Caki2 (cell line): ENCODE measurements at regions not wholly inside any gene's neighbourhood (a gene's known extent, or its start where the extent isn't known, plus 50 kb on each side); places are given as distances from the start of the nearest gene placed in this dataset.

ENCODE experiments used
- DNase-seq: peaks from one replicate; pipeline ENCODE4 v3.0.0-alpha.2; 2015; ENCODE audit warnings: low read depth
- in situ Hi-C: cut with HindIII; loops from 2 replicates; pipeline ENCODE4 v1.10.0; 2016; ENCODE audit warnings: low sequenced_read_pairs, low pct_unique_long_range_greater_than_20kb, mixed read lengths

- no peak for DNase-seq
- in situ Hi-C loops, result no loop called here
Observed at GRCh38 chr9:19623941-19624340, 164.9 kb downstream of the SLC24A2 start.

DNA sequence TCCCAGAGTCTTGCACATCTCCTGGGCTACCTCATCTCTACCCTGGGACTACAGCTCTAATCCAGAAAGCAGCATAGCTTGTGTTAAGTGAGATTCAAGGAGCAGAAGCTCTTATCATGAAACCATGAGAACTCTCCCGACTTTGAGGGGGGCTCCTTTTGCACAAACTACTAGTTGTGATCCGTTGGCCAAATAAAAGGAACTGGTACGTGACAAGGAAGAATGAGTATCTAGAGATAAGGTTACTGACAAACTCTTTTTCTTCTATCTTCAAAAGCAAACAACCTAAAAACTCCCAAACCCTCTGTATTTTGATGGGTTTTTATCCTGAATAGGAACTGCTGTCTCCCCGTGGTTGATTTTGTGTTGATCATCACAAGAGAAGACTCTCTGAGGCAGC, 168.5 kb downstream of the SLC24A2 start:
- in situ Hi-C loops, result no loop called here
- DNase-seq, result no peak

- no peak for DNase-seq
- in situ Hi-C loops, result no loop called here
Observed at GRCh38 chr9:19619221-19619620, 169.6 kb downstream of the SLC24A2 start.

GRCh38 chr9:19618816-19619215, 170.0 kb downstream of the SLC24A2 start:
- in situ Hi-C loops, result no loop called here
- DNase-seq, result no peak

GRCh38 chr9:19615036-19615624, 173.7 kb downstream of the SLC24A2 start:
- in situ Hi-C loops, result no loop called here
- no peak for DNase-seq

GRCh38 chr9:19614294-19614693, 174.5 kb downstream of the SLC24A2 start:
- DNase-seq, result no peak
- in situ Hi-C loops, result no loop called here

DNA sequence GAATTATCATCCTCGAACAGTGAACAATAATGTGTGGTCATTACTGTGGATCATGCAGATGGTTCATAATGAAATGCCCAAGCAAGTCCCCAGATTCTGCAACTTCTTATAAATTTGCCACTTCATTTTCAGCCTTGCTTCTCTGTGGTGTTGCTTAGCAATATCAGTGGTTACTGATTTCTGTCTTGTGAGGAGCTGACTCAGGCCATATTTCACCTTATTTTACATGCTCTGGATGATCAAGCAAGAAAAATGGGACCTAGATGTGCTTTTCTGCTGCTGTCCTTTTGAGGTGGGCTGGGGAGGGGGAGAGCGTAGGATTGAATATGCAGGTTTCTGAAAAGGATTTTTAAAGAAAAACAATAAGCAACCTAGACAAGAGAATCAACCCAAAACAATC, 188.3 kb downstream of the SLC24A2 start:
- DNase-seq, result no peak
- in situ Hi-C loops, result no loop called here

DNA sequence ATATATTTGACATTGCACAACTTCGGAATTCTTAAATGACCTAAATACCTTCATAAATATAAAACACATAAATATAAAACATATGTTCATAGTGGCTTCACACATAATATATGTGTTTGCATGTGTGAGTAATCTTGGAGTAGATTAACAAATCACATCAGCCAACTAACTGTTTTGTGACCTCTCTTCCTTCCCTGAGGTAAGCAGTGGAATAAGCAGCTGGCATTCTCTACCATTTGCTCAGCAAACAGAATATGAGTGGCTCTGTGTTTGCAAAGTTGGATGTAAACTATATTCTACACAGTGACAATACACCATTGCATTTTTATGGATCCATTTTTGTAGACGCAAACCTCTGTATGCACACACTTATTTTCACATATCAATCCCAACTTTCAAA, 189.9 kb downstream of the ACER2 start:
- in situ Hi-C loops, result no loop called here
- DNase-seq, result no peak

DNA sequence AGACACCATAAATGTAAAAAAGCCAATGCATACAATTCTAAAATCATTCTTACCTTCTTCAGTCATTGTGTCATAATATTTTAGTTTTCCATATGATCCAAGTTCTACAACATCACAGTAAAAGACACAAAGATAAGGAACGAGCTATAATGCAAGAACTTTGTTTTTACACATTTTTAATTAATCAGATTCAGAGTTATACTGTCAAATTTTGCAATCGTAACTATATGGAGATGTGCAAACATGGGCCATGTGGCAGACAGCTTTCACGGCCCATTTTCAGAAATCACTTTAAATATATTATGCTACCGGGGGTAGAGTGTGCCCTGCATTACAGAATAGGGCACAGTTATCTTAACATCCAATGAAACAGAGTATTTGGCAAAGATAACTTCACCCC, 188.4 kb downstream of the ACER2 start:
- DNase-seq, result no peak
- in situ Hi-C loops, result no loop called here

DNA sequence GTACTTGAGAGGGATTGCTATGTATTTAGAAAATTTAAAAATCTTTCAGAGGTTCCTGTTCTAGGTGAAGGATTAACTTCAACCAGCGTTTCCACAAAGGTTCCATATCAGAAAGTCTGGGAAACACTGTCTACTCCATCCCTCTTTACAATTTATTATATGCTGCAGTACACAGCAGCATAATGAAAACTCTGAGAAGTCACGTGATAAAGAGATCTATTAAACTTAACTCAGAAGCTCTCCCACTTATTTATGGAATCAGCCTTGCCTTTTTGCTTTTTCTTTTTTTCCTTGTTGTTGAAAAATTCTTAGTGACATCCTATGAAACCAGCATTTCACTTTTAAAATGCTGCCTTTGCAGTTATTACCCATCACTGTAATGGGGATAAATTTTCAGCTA, 186.2 kb downstream of the ACER2 start:
- no peak for DNase-seq
- in situ Hi-C loops, result no loop called here

DNA sequence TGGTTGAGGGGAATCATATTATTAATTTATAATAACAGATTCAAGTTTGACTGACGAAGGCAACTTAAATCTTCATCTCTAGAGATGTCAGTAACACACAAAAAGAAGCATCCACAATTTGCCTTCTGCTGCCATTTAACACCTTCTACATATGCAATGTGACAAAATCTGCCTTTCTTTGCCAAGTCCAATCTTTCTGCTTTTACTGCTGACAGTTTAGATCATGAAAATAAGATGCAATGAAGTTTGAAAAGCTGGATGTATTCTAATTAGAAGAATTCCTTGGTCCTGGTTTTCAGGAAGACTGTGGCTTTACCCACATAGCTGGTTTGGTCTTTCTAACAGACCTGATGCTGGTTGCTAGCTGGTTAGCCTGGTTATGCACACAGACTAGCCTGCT, 178.9 kb downstream of the ACER2 start:
- no peak for DNase-seq
- in situ Hi-C loops, result no loop called here

DNA sequence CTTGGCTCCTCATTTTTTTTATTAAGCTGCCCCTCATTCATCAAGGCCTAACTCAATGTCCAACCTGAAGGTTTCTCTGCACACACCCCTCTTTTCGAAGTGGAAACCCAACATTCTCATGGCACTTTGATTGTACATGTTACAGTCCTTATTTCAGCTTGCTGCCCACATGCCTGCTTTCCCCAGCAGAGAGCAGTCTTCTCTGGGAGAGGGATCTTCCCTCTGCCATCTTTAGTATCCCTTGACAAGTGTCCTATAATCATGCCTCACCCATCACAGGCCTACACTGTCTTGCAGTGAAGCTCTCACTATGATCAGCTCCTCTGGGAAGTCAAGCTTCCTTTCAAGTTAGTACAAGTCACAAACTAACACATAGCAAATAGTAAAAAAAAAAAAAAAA, 175.1 kb downstream of the ACER2 start:
- in situ Hi-C loops, result no loop called here
- no peak for DNase-seq

- in situ Hi-C loops, result no loop called here
- DNase-seq, result no peak
Observed at GRCh38 chr9:19577411-19577810, 168.6 kb downstream of the ACER2 start.

DNA sequence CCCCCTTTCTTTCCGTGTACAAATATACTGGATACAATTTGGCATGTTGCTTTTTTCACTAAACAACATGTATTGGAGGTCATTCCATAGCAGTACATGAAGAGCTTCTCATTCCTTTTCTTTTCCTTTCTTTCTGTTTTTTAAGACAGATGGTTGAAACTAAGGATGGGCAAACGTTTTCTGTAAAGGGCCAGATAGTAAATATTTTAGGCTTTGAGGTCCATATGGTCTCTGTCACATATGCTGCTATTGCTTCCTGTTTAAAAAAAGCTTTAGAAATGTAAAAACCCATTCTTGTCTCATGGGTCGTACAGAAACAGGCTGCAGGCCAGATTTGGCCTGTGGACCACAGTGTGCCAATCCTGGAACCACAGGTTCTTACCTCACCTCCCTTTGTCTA, 160.1 kb downstream of the ACER2 start:
- in situ Hi-C loops, result no loop called here
- no peak for DNase-seq

DNA sequence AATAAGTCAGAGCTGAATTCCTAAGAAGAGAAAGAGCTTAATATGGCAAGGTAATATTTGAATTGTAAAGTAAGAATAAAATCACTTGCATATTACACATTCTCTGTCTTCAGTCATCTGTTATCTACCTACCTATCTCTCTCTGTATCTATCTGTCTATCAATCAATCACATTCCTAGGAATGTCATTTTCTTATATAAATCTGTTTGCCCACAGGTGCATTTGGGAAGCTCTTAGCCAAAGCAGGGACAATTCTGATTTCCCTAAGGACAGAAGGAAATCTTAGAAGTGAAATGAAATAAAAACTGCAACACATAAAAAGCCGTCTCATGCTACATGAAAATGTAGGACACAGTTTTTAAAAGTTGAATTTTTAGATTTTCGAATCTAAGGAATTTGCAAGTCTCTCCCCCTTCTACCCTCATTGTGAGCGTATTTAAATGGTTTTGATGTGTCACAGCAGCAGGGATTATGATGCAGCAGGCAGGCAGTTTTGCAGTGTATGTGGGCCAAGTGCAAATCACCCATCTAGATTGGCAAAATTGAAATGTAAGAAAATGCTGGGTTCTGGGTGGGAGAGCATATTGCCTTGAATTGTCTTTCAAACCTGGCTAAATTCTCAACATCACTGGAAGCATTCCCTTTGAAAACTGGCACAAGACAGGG, 155.7 kb downstream of the ACER2 start:
- in situ Hi-C loops, result no loop called here
- DNase-seq, result no peak

- in situ Hi-C loops, result no loop called here
- no peak for DNase-seq
Observed at GRCh38 chr9:19555214-19555613, 146.4 kb downstream of the ACER2 start.

GRCh38 chr9:19554529-19554928, 145.7 kb downstream of the ACER2 start:
- DNase-seq, result no peak
- in situ Hi-C loops, result no loop called here

- DNase-seq, result no peak
Observed at GRCh38 chr9:19553441-19553840, 144.6 kb downstream of the ACER2 start.

DNA sequence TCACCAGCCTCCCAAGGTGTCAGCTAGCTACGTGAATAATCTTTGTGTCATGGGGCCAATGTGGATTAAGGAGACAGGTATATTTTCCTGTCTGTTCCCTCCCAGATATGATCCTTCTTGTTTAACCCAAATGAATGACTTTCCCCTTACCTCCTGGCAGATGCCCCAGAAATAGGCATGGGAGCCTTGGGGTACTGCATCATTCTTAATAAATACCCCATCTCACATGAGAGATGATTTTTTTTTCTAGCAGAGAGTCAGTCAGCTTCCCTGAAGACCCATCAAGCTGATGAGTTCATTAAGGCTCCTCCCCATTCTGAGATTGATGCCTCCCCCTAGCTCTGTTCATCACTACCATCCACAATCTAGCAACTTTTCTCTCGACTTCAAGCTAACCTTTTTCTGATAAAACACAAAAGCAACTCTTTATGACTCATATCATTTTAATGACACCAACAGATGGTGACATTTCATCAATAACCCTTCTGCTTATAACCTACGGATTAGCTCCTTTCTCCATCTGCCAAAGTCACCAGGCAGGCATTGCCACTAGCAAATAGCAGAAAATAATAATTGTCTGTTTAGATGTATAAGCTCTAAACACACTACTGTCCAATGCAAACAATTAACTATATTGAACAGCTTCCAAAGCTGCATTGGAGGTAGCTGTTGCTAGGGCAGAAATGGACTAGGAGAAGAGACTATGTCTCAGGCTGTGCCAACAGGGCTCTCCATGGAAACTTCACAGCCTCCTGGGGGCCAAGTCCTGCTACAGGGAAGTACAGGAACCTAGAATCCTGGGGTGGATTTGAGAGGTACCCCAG, 143.7 kb downstream of the ACER2 start:
- no peak for DNase-seq
- in situ Hi-C loops, result no loop called here

More at GRCh38 chr9:19553441-19553840, 144.6 kb downstream of the ACER2 start:
- in situ Hi-C loops, result no loop called here
